ENCODE measurements at regions not wholly inside any gene's neighbourhood (a gene's known extent, or its start where the extent isn't known, plus 50 kb on each side); places are given as distances from the start of the nearest gene placed in this dataset.

DNA sequence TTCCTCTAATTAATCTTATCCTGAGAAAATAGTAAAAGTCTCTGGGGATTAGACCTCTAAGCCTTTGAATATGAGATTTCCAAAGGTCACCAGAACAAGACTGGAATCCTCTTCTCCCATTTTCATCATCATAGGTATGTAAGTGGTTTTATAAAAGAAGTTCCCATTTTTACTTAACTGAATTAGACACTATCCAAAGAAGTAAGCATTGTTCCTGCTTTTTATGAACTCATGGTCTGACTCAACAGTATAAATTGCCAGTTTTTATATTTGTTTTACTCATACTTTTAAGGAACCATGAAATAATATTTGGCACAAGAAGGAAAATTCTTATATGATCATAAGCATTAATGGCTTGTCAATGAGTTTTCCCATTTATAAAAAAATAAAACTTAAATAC, 167.1 kb upstream of the ADRA1B start:
- TF ChIP-seq, protein P1, sequence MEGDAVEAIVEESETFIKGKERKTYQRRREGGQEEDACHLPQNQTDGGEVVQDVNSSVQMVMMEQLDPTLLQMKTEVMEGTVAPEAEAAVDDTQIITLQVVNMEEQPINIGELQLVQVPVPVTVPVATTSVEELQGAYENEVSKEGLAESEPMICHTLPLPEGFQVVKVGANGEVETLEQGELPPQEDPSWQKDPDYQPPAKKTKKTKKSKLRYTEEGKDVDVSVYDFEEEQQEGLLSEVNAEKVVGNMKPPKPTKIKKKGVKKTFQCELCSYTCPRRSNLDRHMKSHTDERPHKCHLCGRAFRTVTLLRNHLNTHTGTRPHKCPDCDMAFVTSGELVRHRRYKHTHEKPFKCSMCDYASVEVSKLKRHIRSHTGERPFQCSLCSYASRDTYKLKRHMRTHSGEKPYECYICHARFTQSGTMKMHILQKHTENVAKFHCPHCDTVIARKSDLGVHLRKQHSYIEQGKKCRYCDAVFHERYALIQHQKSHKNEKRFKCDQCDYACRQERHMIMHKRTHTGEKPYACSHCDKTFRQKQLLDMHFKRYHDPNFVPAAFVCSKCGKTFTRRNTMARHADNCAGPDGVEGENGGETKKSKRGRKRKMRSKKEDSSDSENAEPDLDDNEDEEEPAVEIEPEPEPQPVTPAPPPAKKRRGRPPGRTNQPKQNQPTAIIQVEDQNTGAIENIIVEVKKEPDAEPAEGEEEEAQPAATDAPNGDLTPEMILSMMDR (IDR thresholded peaks at IDR 0.05; ENCODE audit: low read depth, low read length, missing input control) = no peak
- TF ChIP-seq TAF1 (conservative IDR thresholded peaks at IDR 0.05) = no peak
- TF ChIP-seq YY1 (IDR thresholded peaks at IDR 0.05) = no peak
- TF ChIP-seq, protein P2, sequence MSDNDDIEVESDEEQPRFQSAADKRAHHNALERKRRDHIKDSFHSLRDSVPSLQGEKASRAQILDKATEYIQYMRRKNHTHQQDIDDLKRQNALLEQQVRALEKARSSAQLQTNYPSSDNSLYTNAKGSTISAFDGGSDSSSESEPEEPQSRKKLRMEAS (IDR thresholded peaks at IDR 0.05) = no peak
- TF ChIP-seq, protein P3, sequence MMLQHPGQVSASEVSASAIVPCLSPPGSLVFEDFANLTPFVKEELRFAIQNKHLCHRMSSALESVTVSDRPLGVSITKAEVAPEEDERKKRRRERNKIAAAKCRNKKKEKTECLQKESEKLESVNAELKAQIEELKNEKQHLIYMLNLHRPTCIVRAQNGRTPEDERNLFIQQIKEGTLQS (IDR thresholded peaks at IDR 0.05) = no peak
